Heart left ventricle (tissue), 16 donors: ENCODE measurements at regions not wholly inside any gene's neighbourhood (a gene's known extent, or its start where the extent isn't known, plus 50 kb on each side); places are given as distances from the start of the nearest gene placed in this dataset.

ENCODE experiments used
- ATAC-seq, 4 donors: fragments of 200-7000 bp; cut with Tn5 transposase; one replicate each; pipeline ENCODE4 v1.9.1; 2020 to 2022; ENCODE audit warnings: moderate library complexity in 4 of 4, mild to moderate bottlenecking in 3 of 4, moderate number of reproducible peaks in 1 of 4
- DNase-seq, 5 donors: peaks; one replicate each; pipeline ENCODE4 v3.0.0-alpha.2; 2020
- H3K27ac ChIP-seq, 12 donors: fragments of 200-600 bp; sonication (generic) in 4 of 12; one replicate each; pipeline versions ENCODE4 v1.5.0 to v1.8.0; 2016 to 2022; ENCODE audit warnings: mild to moderate bottlenecking in 2 of 12
- H3K27me3 ChIP-seq, 9 donors: fragments of 200-600 bp; sonication (generic) in 2 of 9; one replicate each; pipeline versions ENCODE4 v1.5.1 to v1.8.0; 2016 to 2022; ENCODE audit warnings: mild to moderate bottlenecking in 3 of 9
- H3K36me3 ChIP-seq, 9 donors: fragments of 200-600 bp; sonication (generic) in 2 of 9; one replicate each; pipeline versions ENCODE4 v1.5.0 to v1.8.0; 2018 to 2022; ENCODE audit warnings: mild to moderate bottlenecking in 2 of 9
- H3K4me1 ChIP-seq, 12 donors: fragments of 200-600 bp; sonication (generic) in 4 of 12; one replicate each; pipeline versions ENCODE4 v1.5.0 to v1.8.0; 2016 to 2022; ENCODE audit warnings: mild to moderate bottlenecking in 3 of 12
- H3K4me3 ChIP-seq, 12 donors: fragments of 200-600 bp; sonication (generic) in 4 of 12; one replicate each; pipeline versions ENCODE4 v1.5.0 to v1.8.0; 2017 to 2022; ENCODE audit warnings: mild to moderate bottlenecking in 9 of 12, moderate library complexity in 4 of 12
- H3K9me3 ChIP-seq, 12 donors: fragments of 200-600 bp; sonication (generic) in 4 of 12; one replicate each; pipeline versions ENCODE4 v1.5.0 to v1.8.0; 2016 to 2022; ENCODE audit warnings: mild to moderate bottlenecking in 1 of 12
- POLR2A ChIP-seq, 2 donors: fragments of 450-650 bp; IDR thresholded peaks; one replicate each; pipeline ENCODE4 v1.6.1; 2017; ENCODE audit warnings: antibody characterized with exemption in 2 of 2, mild to moderate bottlenecking in 2 of 2, moderate library complexity in 2 of 2
- WGBS, 4 donors: extraction: QIAGEN DNeasy Blood & Tissue Kit in 2 of 4; methylation state at CpG; one replicate each; pipeline versions ENCODE4 v1.1.5 to v1.1.7; 2013 to 2018; 5-methylcytosine and 5-hydroxymethylcytosine counted together
- intact Hi-C, 10 donors: fragments of 100-400 bp; cut with DNase I; formaldehyde crosslinking; loops; one replicate each; pipeline versions ENCODE4 v1.11.1 to v1.14.2; 2022
- TF ChIP-seq, protein P1 (sequence below), 12 donors: fragments of 200-600 bp; sonication (generic) in 4 of 12; IDR thresholded peaks; one replicate each; pipeline versions ENCODE4 v1.5.0 to v1.8.0; 2018 to 2022; ENCODE audit warnings: antibody characterized with exemption in 12 of 12, mild to moderate bottlenecking in 5 of 12
- donor health status: ischemic (EF 13 %, LVEDD 7.1; RV severe dilation, severe dysfunction).
- donor health status: healthy with polysubstance abuse.
- donor health status: DM: no; HTN: yes; CAD: no.
- donor health status: DM: no; HTN: no; CAD: no.
- donor health status: ischemic (EF 25% LVEDD 6.9; RV normal size, moderate dysfunction).
- donor health status: ischemic (EF 25% LVEDD 5.7; RV mildly dilated, moderate dysfunction).
- donor health status: healthy.
- donor health status: DM: yes; HTN: yes; CAD: no.
- donor health status: ischemic (EF 35%, LVEDD 5.7; RV mildly dilated, moderate dysfunction).
- donor health status: nonischemic (EF 11% LVEDD 7.7; RV severe dilation, severe dysfunction).
- donor health status: DM: yes; HTN: yes; CAD: no.
- donor health status: PGD.
- donor health status: ischemic (EF 29% LVEDD 5.4; RV normal size, mild dysfunction).
- donor health status: nonischemic (EF 23%, LVEDD 6.1; RV moderate dilation, normal function).

DNA sequence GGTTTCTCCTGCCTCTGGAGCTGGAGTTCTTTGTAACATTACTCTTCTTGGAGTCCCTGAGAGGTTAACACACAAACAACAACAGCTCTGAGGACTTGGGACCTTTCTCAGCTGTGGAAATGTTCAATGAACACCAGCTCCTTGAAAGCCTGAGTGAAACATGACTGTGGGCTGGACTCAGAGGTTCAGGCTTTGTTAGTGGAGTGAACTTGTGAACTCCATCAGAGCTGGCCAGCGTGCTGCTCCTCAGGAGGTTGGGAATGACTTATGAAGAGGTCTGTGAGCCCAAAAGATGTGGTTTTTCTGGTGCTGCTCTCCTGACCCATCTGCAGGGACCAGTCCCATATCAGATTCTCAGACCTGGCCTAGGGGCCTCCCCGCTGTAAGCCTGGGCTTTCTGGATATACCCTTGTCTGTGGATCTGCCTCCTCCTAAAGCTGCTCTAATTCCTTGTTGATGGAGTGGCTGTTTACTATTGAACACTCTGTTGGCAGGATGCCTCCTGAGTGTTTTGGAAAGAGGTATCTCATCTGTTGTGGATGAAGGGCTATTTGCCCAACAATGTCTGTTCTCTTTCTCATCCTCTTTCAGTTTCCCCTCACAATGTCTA is 170.0 kb upstream of the GDNF start:
- Histone ChIP-seq H3K4me1 (no peaks in the 10 kb centered on the region), H3K36me3 (no peaks in the 10 kb centered on the region), H3K4me3 (no peak overlapping the region), H3K27ac (no peak overlapping the region), H3K27me3 (no peaks in the 10 kb centered on the region), H3K9me3 (no peaks in the 10 kb centered on the region)
- ATAC-seq (no peak), DNase-seq (no peak)
- 79 to 89% (median 85%) methylated on average over 2 of the region's 2 CpGs for WGBS, 4 donors
- intact Hi-C loops: loop anchor here in 1 of 10 donors (10.0 kb wide), 1 partner anchor 165 kb away; the partner anchor contains the start of gene GDNF
- TF ChIP-seq POLR2A (IDR thresholded peaks at IDR 0.05): no peak
- TF ChIP-seq, protein P1, sequence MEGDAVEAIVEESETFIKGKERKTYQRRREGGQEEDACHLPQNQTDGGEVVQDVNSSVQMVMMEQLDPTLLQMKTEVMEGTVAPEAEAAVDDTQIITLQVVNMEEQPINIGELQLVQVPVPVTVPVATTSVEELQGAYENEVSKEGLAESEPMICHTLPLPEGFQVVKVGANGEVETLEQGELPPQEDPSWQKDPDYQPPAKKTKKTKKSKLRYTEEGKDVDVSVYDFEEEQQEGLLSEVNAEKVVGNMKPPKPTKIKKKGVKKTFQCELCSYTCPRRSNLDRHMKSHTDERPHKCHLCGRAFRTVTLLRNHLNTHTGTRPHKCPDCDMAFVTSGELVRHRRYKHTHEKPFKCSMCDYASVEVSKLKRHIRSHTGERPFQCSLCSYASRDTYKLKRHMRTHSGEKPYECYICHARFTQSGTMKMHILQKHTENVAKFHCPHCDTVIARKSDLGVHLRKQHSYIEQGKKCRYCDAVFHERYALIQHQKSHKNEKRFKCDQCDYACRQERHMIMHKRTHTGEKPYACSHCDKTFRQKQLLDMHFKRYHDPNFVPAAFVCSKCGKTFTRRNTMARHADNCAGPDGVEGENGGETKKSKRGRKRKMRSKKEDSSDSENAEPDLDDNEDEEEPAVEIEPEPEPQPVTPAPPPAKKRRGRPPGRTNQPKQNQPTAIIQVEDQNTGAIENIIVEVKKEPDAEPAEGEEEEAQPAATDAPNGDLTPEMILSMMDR (IDR thresholded peaks at IDR 0.05): no peak

DNA sequence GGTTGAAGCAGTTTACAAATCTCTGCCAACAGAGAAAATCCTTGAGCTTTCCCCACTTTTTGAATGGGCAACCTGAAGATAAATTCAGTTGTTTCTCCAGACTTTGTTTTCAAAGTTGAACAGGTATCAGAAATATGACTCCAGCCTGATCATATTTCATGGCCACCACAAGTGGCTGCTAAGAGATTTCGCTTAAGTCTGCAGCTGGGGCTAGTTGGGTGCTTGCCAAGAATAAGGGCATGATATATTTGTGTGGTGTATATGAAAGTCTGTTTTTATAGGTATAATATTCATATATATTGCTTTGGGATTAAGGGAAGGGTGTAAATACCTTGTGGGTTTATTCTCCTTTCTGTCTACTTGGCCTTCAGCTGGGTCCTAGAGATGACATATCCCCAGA is 168.4 kb upstream of the GDNF start:
- ATAC-seq: no peak
- intact Hi-C loops: no loop called here
- 59 to 76% (median 69%) methylated on average over 1 of the region's 1 CpG for WGBS, 4 donors
- no peak for DNase-seq
- no peaks in the 10 kb centered on the region for H3K4me1 ChIP-seq
- no peak overlapping the region for H3K27ac ChIP-seq
- H3K4me3 ChIP-seq: no peak overlapping the region
- no peaks in the 10 kb centered on the region for H3K36me3 ChIP-seq
- no peaks in the 10 kb centered on the region for H3K27me3 ChIP-seq
- H3K9me3 ChIP-seq: no peaks in the 10 kb centered on the region
- no peak for TF ChIP-seq POLR2A (IDR thresholded peaks at IDR 0.05)
- TF ChIP-seq, protein P1 (IDR thresholded peaks at IDR 0.05): no peak

DNA sequence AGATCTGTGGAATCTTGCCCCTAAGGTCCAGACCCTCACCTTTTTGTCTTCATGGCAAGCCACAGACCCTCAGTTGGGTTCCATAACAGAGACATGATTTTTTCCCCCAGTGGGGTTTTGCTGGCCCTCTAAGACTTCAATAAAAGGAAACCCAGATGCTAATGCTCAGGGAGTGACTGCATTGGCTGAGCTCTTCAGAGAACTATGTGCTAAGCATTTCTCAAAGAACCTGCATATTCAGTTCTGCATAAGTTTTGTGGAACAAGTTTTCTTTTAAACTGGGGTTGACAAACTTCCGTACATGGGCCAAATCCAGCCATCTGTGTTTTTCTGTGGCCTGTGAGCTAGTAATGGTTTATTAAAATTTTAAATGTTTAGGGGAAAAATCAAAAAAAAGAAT is 159.8 kb upstream of the GDNF start:
- intact Hi-C loops: no loop called here
- Histone ChIP-seq H3K4me1 (no peaks in the 10 kb centered on the region), H3K36me3 (no peaks in the 10 kb centered on the region), H3K9me3 (no peaks in the 10 kb centered on the region), H3K27me3 (no peaks in the 10 kb centered on the region), H3K27ac (no peak overlapping the region), H3K4me3 (no peak overlapping the region)
- DNase-seq (no peak), ATAC-seq (no peak)
- 89 to 98% (median 94%) methylated on average over 1 of the region's 1 CpG for WGBS, 4 donors
- TF ChIP-seq POLR2A (IDR thresholded peaks at IDR 0.05): no peak
- TF ChIP-seq, protein P1 (IDR thresholded peaks at IDR 0.05): no peak

DNA sequence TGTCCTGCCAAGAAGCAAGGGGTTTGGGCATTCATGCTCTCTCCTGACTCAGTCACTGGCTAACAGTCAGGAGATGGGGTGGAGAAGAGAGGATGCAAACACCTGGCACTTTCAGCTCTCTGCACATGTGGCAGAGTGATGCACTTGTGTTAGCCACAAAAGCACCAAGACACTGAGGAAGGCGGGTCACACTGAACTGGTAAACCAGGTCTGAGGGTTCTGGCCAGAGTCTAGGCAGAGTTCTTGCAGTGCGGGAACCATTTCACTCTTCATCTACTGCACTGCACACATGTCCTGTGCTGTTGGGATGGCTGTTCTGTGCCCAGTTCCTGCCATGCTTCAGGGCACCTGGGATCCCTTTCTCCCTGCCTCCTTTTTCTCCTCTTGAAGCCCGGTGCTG is 157.1 kb upstream of the GDNF start:
- no peak for ATAC-seq

More for the DNA sequence above, 157.1 kb upstream of the GDNF start:
- no peak for DNase-seq
- Histone ChIP-seq H3K9me3 (no peaks in the 10 kb centered on the region), H3K36me3 (no peaks in the 10 kb centered on the region), H3K4me1 (no peaks in the 10 kb centered on the region), H3K27me3 (no peaks in the 10 kb centered on the region), H3K4me3 (no peak overlapping the region), H3K27ac (no peak overlapping the region)
- WGBS, 4 donors: 90 to 98% (median 93%) methylated on average over 3 of the region's 3 CpGs
- intact Hi-C loops: no loop called here
- TF ChIP-seq, protein P1 (IDR thresholded peaks at IDR 0.05): no peak
- TF ChIP-seq POLR2A (IDR thresholded peaks at IDR 0.05): no peak
